Neural progenitor cell (in vitro differentiated cells): ENCODE measurements at regions not wholly inside any gene's neighbourhood (a gene's known extent, or its start where the extent isn't known, plus 50 kb on each side); places are given as distances from the start of the nearest gene placed in this dataset.

ENCODE experiments used
- CTCF ChIP-seq: fragments of 200-600 bp; sonication (generic); IDR thresholded peaks from 2 replicates; pipeline ENCODE4 v1.5.1; 2017; ENCODE audit warnings: antibody characterized with exemption, mild to moderate bottlenecking
- EZH2 ChIP-seq: fragments of 200-600 bp; sonication (generic); IDR thresholded peaks from 2 replicates; pipeline ENCODE4 v1.6.1; 2017; ENCODE audit warnings: antibody characterized with exemption, mild to moderate bottlenecking, moderate library complexity
- EZH2phosphoT487 ChIP-seq: fragments of 200-600 bp; sonication (generic); IDR thresholded peaks from 2 replicates; pipeline ENCODE4 v1.6.1; 2017; ENCODE audit warnings: antibody characterized with exemption

GRCh38 chr5:163269624-163270023 lies 167.8 kb upstream of the CCNG1 start:
- TF ChIP-seq EZH2phosphoT487: no peak
- TF ChIP-seq CTCF: peak; percentile 52
- TF ChIP-seq EZH2: no peak
